ENCODE measurements at regions not wholly inside any gene's neighbourhood (a gene's known extent, or its start where the extent isn't known, plus 50 kb on each side); places are given as distances from the start of the nearest gene placed in this dataset.

GRCh38 chr10:55048830-55049498 lies 247.9 kb upstream of the PCDH15 start:
- no peak for DNase-seq
- Histone ChIP-seq H3K9me3 (no peaks in the 10 kb centered on the region), H3K36me3 (no peaks in the 10 kb centered on the region), H3K4me3 (no peak overlapping the region), H3K27me3 (no peaks in the 10 kb centered on the region), H3K4me1 (no peaks in the 10 kb centered on the region), H3K27ac (no peak overlapping the region)
- TF ChIP-seq POLR2AphosphoS5 (IDR thresholded peaks at IDR 0.05) (no peak), EP300 (IDR thresholded peaks at IDR 0.05) (no peak), CTCF (IDR thresholded peaks at IDR 0.05) (no peak), POLR2A (IDR thresholded peaks at IDR 0.05) (no peak)
- 60 to 68% methylated on average over 3 of the region's 3 CpGs for WGBS, 2 donors
- intact Hi-C loops (cut with DNase I) = no loop called here

- H3K27me3 ChIP-seq = no peaks in the 10 kb centered on the region
- 84 to 94% methylated on average over 3 of the region's 3 CpGs for WGBS, 2 donors
- H3K9me3 ChIP-seq = no peaks in the 10 kb centered on the region
- no peak overlapping the region for H3K27ac ChIP-seq
- intact Hi-C loops (cut with DNase I) = no loop called here
- H3K4me1 ChIP-seq = no peaks in the 10 kb centered on the region
- no peak overlapping the region for H3K4me3 ChIP-seq
- no peak for DNase-seq
- H3K36me3 ChIP-seq = no peaks in the 10 kb centered on the region
- TF ChIP-seq POLR2AphosphoS5 (IDR thresholded peaks at IDR 0.05) (no peak), POLR2A (IDR thresholded peaks at IDR 0.05) (no peak), EP300 (IDR thresholded peaks at IDR 0.05) (no peak)
Observed at GRCh38 chr10:55043540-55043939, 242.5 kb upstream of the PCDH15 start.

- no peak overlapping the region for H3K4me3 ChIP-seq
- DNase-seq = no peak
- 91 to 94% methylated on average over 4 of the region's 4 CpGs for WGBS, 2 donors
- H3K27ac ChIP-seq = no peak overlapping the region
- H3K27me3 ChIP-seq = no peaks in the 10 kb centered on the region
- TF ChIP-seq POLR2AphosphoS5 (IDR thresholded peaks at IDR 0.05) (no peak), POLR2A (IDR thresholded peaks at IDR 0.05) (no peak), EP300 (IDR thresholded peaks at IDR 0.05) (no peak), CTCF (IDR thresholded peaks at IDR 0.05) (no peak)
- H3K9me3 ChIP-seq = no peaks in the 10 kb centered on the region
- H3K4me1 ChIP-seq = no peaks in the 10 kb centered on the region
- intact Hi-C loops (cut with DNase I) = no loop called here
- no peaks in the 10 kb centered on the region for H3K36me3 ChIP-seq
Observed at GRCh38 chr10:55033061-55033460, 232.0 kb upstream of the PCDH15 start.

GRCh38 chr10:55024713-55025112 lies 223.7 kb upstream of the PCDH15 start:
- H3K9me3 ChIP-seq = no peaks in the 10 kb centered on the region
- no peaks in the 10 kb centered on the region for H3K27me3 ChIP-seq
- H3K36me3 ChIP-seq = no peaks in the 10 kb centered on the region
- TF ChIP-seq POLR2A (IDR thresholded peaks at IDR 0.05) (no peak), EP300 (IDR thresholded peaks at IDR 0.05) (no peak), CTCF (IDR thresholded peaks at IDR 0.05) (no peak), POLR2AphosphoS5 (IDR thresholded peaks at IDR 0.05) (no peak)
- intact Hi-C loops (cut with DNase I) = no loop called here
- DNase-seq = no peak
- H3K4me3 ChIP-seq = no peak overlapping the region
- 1 to 2% methylated on average over 1 of the region's 1 CpG for WGBS, 2 donors
- no peak overlapping the region for H3K27ac ChIP-seq
- H3K4me1 ChIP-seq = no peaks in the 10 kb centered on the region

GRCh38 chr10:55019439-55019838 lies 218.4 kb upstream of the PCDH15 start:
- Histone ChIP-seq H3K4me1 (no peaks in the 10 kb centered on the region), H3K27ac (no peak overlapping the region), H3K4me3 (no peak overlapping the region), H3K36me3 (no peaks in the 10 kb centered on the region), H3K27me3 (no peaks in the 10 kb centered on the region), H3K9me3 (no peaks in the 10 kb centered on the region)
- no peak for TF ChIP-seq CTCF (IDR thresholded peaks at IDR 0.05)
- WGBS, 2 donors = 43 to 46% methylated on average over 2 of the region's 2 CpGs
- intact Hi-C loops (cut with DNase I) = no loop called here
- no peak for DNase-seq

All from sigmoid colon (tissue), 6 donors.